ENCODE measurements at regions not wholly inside any gene's neighbourhood (a gene's known extent, or its start where the extent isn't known, plus 50 kb on each side); places are given as distances from the start of the nearest gene placed in this dataset.
A peak's percentile ranks its signal among the peaks of the same experiment; 100 is the strongest.

GRCh38 chr2:103804013-103804412 is 1042.2 kb downstream of the TMEM182 start:
- H3K27me3 ChIP-seq (ENCODE audit: control insufficient read depth in 1 of 2, insufficient read depth in 2 of 2, low read length in 2 of 2) = no peaks in the 10 kb centered on the region
- WGBS (ENCODE audit: low lambda C conversion rate) = 0% methylated on average over 1 of the region's 1 CpG
- H2AFZ ChIP-seq (ENCODE audit: low read length) = no peak overlapping the region
- CTCF ChIA-PET (ENCODE audit: low intra/inter-chr PET ratio, low total read pairs) = no interaction called here
- POLR2A ChIA-PET = no interaction called here
- H3K36me3 ChIP-seq (replicated peaks in 1 of 2; ENCODE audit: control insufficient read depth in 1 of 2, insufficient read depth in 2 of 2, low read length in 2 of 2) = no peaks in the 10 kb centered on the region
- FAIRE-seq (no peak), DNase-seq (ENCODE audit: low spot score) (no peak), ATAC-seq (no peak)
- BruUV-seq (replicated peaks) = no TSS peak
- H3K4me3 ChIP-seq (replicated peaks in 1 of 3; ENCODE audit: insufficient read depth in 1 of 3, low read depth in 2 of 3, low read length in 3 of 3) = no peak overlapping the region
- no peak overlapping the region for H3K4me2 ChIP-seq (ENCODE audit: low read depth, low read length)
- no peaks in the 10 kb centered on the region for H4K20me1 ChIP-seq (ENCODE audit: insufficient read depth, low read length)
- in situ Hi-C loops (cut with HindIII; ENCODE audit: extremely low pct_ligation_motif_present, low pct_unique_long_range_greater_than_20kb) = no loop called here
- H3K79me2 ChIP-seq (ENCODE audit: insufficient read depth, low read length) = no peaks in the 10 kb centered on the region
- no peak overlapping the region for H3K9ac ChIP-seq (ENCODE audit: insufficient read depth, low read depth, low read length)
- H3K9me3 ChIP-seq (ENCODE audit: low read length) = peaks cover 42% of the 10 kb centered on the region
- intact Hi-C loops (cut with micrococcal nuclease; ENCODE audit: unreplicated experiment) = no loop called here
- H3K4me1 ChIP-seq (ENCODE audit: insufficient read depth, low read length) = peaks cover 2% of the 10 kb centered on the region; the same call in 1 of the 2 replicates
- TF ChIP-seq, protein P1, sequence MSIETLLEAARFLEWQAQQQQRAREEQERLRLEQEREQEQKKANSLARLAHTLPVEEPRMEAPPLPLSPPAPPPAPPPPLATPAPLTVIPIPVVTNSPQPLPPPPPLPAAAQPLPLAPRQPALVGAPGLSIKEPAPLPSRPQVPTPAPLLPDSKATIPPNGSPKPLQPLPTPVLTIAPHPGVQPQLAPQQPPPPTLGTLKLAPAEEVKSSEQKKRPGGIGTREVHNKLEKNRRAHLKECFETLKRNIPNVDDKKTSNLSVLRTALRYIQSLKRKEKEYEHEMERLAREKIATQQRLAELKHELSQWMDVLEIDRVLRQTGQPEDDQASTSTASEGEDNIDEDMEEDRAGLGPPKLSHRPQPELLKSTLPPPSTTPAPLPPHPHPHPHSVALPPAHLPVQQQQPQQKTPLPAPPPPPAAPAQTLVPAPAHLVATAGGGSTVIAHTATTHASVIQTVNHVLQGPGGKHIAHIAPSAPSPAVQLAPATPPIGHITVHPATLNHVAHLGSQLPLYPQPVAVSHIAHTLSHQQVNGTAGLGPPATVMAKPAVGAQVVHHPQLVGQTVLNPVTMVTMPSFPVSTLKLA (IDR thresholded peaks at IDR 0.05) = peak; percentile 95
- no peak for TF ChIP-seq PCBP2 (optimal IDR thresholded peaks at IDR 0.05; ENCODE audit: low read depth, low read length, poor library complexity, severe bottlenecking)
- no peak overlapping the region for H3K27ac ChIP-seq (ENCODE audit: extremely low read length, insufficient read depth, low read length)

GRCh38 chr2:103805746-103806145 is 1043.9 kb downstream of the TMEM182 start:
- BruUV-seq (replicated peaks) = no TSS peak
- Histone ChIP-seq H3K27me3 (ENCODE audit: control insufficient read depth in 1 of 2, insufficient read depth in 2 of 2, low read length in 2 of 2) (no peaks in the 10 kb centered on the region), H4K20me1 (ENCODE audit: insufficient read depth, low read length) (no peaks in the 10 kb centered on the region), H3K27ac (ENCODE audit: extremely low read length, insufficient read depth, low read length) (no peak overlapping the region), H3K36me3 (replicated peaks in 1 of 2; ENCODE audit: control insufficient read depth in 1 of 2, insufficient read depth in 2 of 2, low read length in 2 of 2) (no peaks in the 10 kb centered on the region), H3K4me1 (ENCODE audit: insufficient read depth, low read length) (peaks cover 7% of the 10 kb centered on the region; the same call in 1 of the 2 replicates), H3K9me3 (ENCODE audit: low read length) (peaks cover 43% of the 10 kb centered on the region), H3K79me2 (ENCODE audit: insufficient read depth, low read length) (no peaks in the 10 kb centered on the region), H2AFZ (ENCODE audit: low read length) (no peak overlapping the region), H3K9ac (ENCODE audit: insufficient read depth, low read depth, low read length) (no peak overlapping the region), H3K4me3 (replicated peaks in 1 of 3; ENCODE audit: insufficient read depth in 1 of 3, low read depth in 2 of 3, low read length in 3 of 3) (no peak overlapping the region), H3K4me2 (ENCODE audit: low read depth, low read length) (no peak overlapping the region)
- no peak for ATAC-seq
- DNase-seq (ENCODE audit: low spot score) = no peak
- FAIRE-seq = no peak
- ChIA-PET CTCF (ENCODE audit: low intra/inter-chr PET ratio, low total read pairs) (no interaction called here), POLR2A (no interaction called here)
- intact Hi-C loops (cut with micrococcal nuclease; ENCODE audit: unreplicated experiment) = no loop called here
- WGBS (ENCODE audit: low lambda C conversion rate) = 53% methylated on average over 3 of the region's 3 CpGs
- in situ Hi-C loops (cut with HindIII; ENCODE audit: extremely low pct_ligation_motif_present, low pct_unique_long_range_greater_than_20kb) = no loop called here
- TF ChIP-seq ZNF790 (CRISPR knock-in tag; IDR thresholded peaks at IDR 0.05; ENCODE audit: borderline replicate concordance) = no peak
- TF ChIP-seq ATAD3A (CRISPR knock-in tag; IDR thresholded peaks at IDR 0.05) = no peak
- no peak for TF ChIP-seq GATAD1 (CRISPR knock-in tag; IDR thresholded peaks at IDR 0.05)
- TF ChIP-seq PCBP2 (optimal IDR thresholded peaks at IDR 0.05; ENCODE audit: low read depth, low read length, poor library complexity, severe bottlenecking) = no peak
- no peak for TF ChIP-seq TAF1 (CRISPR knock-in tag; IDR thresholded peaks at IDR 0.05)
- no peak for TF ChIP-seq ZFP41 (CRISPR knock-in tag; IDR thresholded peaks at IDR 0.05; ENCODE audit: borderline replicate concordance)
- TF ChIP-seq DR1 (CRISPR knock-in tag; IDR thresholded peaks at IDR 0.05) = no peak
- TF ChIP-seq ZBTB38 (CRISPR knock-in tag; IDR thresholded peaks at IDR 0.05) = no peak
- TF ChIP-seq KLF16 (CRISPR knock-in tag; IDR thresholded peaks at IDR 0.05) = no peak
- TF ChIP-seq, protein P2, sequence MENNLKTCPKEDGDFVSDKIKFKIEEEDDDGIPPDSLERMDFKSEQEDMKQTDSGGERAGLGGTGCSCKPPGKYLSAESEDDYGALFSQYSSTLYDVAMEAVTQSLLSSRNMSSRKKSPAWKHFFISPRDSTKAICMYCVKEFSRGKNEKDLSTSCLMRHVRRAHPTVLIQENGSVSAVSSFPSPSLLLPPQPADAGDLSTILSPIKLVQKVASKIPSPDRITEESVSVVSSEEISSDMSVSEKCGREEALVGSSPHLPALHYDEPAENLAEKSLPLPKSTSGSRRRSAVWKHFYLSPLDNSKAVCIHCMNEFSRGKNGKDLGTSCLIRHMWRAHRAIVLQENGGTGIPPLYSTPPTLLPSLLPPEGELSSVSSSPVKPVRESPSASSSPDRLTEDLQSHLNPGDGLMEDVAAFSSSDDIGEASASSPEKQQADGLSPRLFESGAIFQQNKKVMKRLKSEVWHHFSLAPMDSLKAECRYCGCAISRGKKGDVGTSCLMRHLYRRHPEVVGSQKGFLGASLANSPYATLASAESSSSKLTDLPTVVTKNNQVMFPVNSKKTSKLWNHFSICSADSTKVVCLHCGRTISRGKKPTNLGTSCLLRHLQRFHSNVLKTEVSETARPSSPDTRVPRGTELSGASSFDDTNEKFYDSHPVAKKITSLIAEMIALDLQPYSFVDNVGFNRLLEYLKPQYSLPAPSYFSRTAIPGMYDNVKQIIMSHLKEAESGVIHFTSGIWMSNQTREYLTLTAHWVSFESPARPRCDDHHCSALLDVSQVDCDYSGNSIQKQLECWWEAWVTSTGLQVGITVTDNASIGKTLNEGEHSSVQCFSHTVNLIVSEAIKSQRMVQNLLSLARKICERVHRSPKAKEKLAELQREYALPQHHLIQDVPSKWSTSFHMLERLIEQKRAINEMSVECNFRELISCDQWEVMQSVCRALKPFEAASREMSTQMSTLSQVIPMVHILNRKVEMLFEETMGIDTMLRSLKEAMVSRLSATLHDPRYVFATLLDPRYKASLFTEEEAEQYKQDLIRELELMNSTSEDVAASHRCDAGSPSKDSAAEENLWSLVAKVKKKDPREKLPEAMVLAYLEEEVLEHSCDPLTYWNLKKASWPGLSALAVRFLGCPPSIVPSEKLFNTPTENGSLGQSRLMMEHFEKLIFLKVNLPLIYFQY (CRISPR knock-in tag; IDR thresholded peaks at IDR 0.05; ENCODE audit: borderline replicate concordance) = no peak

All from HepG2 (cell line).